Epithelial cell of esophagus (primary cell): ENCODE measurements at regions not wholly inside any gene's neighbourhood (a gene's known extent, or its start where the extent isn't known, plus 50 kb on each side); places are given as distances from the start of the nearest gene placed in this dataset.

ENCODE experiments used
- DNase-seq: peaks from one replicate; pipeline ENCODE4 v3.0.0; 2010; ENCODE audit warnings: low read depth
- H3K4me3 ChIP-seq: 2 replicates; pipeline ENCODE4 v1.5.1; 2011; ENCODE audit warnings: mild to moderate bottlenecking, low read length, control low read depth
- CTCF ChIP-seq: IDR thresholded peaks from 2 replicates; pipeline ENCODE4 v1.5.1; 2011; ENCODE audit warnings: low read depth, mild to moderate bottlenecking, low read length, control low read depth, inconsistent platforms; ENCODE audit not compliant: insufficient read depth; ENCODE audit errors: missing control alignments

GRCh38 chr2:160931531-160931930 lies 228.7 kb upstream of the TANK start:
- no peak overlapping the region for H3K4me3 ChIP-seq
- TF ChIP-seq CTCF = no peak
- no peak for DNase-seq

- no peak for TF ChIP-seq CTCF
- H3K4me3 ChIP-seq = no peak overlapping the region
- DNase-seq = peak; percentile 31
Measured at GRCh38 chr2:160932960-160933359, 227.3 kb upstream of the TANK start.

- no peak for TF ChIP-seq CTCF
- H3K4me3 ChIP-seq = no peak overlapping the region
- DNase-seq = no peak
Measured at GRCh38 chr2:160934263-160934662, 226.0 kb upstream of the TANK start.

GRCh38 chr2:160934991-160935390 lies 225.2 kb upstream of the TANK start:
- H3K4me3 ChIP-seq = no peak overlapping the region
- DNase-seq = no peak
- no peak for TF ChIP-seq CTCF

- DNase-seq = peak; percentile 64
- H3K4me3 ChIP-seq = no peak overlapping the region
- no peak for TF ChIP-seq CTCF
Measured at GRCh38 chr2:160936044-160936806, 224.0 kb upstream of the TANK start.

GRCh38 chr2:160940271-160940670 lies 220.0 kb upstream of the TANK start:
- no peak for TF ChIP-seq CTCF
- DNase-seq = peak; percentile 30

GRCh38 chr2:160940699-160941098 lies 219.5 kb upstream of the TANK start:
- H3K4me3 ChIP-seq = no peak overlapping the region
- TF ChIP-seq CTCF = no peak
- peak; percentile 82 for DNase-seq

More at GRCh38 chr2:160940271-160940670, 220.0 kb upstream of the TANK start:
- H3K4me3 ChIP-seq = no peak overlapping the region
